SK-N-SH (cell line): ENCODE measurements at regions not wholly inside any gene's neighbourhood (a gene's known extent, or its start where the extent isn't known, plus 50 kb on each side); places are given as distances from the start of the nearest gene placed in this dataset.
"Not testable (repeated sequence)": the region's sequence is repeated elsewhere in the genome, so short reads cannot be mapped to it uniquely, and the experiment has no call there.

ENCODE experiments used
- CTCF ChIA-PET: fragments of 300-600, 350-600 bp; formaldehyde crosslinking; extraction: SDS; loops from one replicate; lab custom pipeline; 2021; lab: Yijun Ruan, JAX
- POLR2A ChIA-PET: fragments of 350-600 bp; sonication (Branson Sonifier 250); formaldehyde crosslinking; extraction: SDS; loops from one replicate; lab custom pipeline; 2020; ENCODE audit warnings: antibody characterized with exemption, inconsistent platforms; lab: Yijun Ruan, JAX
- DNase-seq: peaks from one replicate; pipeline ENCODE4 v3.0.0; 2012
- H2AFZ ChIP-seq: fragments of 200-600 bp; sonication (generic); 2 replicates; pipeline ENCODE4 v1.8.1; 2016; ENCODE audit warnings: antibody characterized with exemption, mild to moderate bottlenecking, low read depth
- H3F3A ChIP-seq: fragments of 200-600 bp; sonication (generic); replicated peaks from 2 replicates; pipeline ENCODE3; 2016; ENCODE audit warnings: antibody characterized with exemption, mild to moderate bottlenecking; ENCODE audit not compliant: insufficient read depth
- H3K27ac ChIP-seq, 2 experiments: fragments of 200-500 bp in 1 of 2; fragments of 200-600 bp in 1 of 2; sonication (Bioruptor generic) in 1 of 2; sonication (generic), shearing (Covaris generic) in 1 of 2; 2 replicates each; pipeline versions ENCODE4 v1.5.1 to v1.6.1; 2014 to 2016; ENCODE audit warnings: low read depth in 2 of 2, inconsistent platforms in 1 of 2, low read length in 1 of 2, mild to moderate bottlenecking in 1 of 2, mixed read lengths in 1 of 2
- H3K27me3 ChIP-seq: fragments of 200-600 bp; sonication (generic), shearing (Covaris generic); 2 replicates; pipeline ENCODE4 v1.6.1; 2016; ENCODE audit warnings: mixed run types; ENCODE audit not compliant: insufficient read depth
- H3K36me3 ChIP-seq, 2 experiments: fragments of 200-500 bp in 1 of 2; fragments of 200-600 bp in 1 of 2; sonication (Bioruptor generic) in 1 of 2; sonication (generic) in 1 of 2; replicated peaks in 1 of 2; 2 replicates each; pipeline versions ENCODE3 to v1.5.1; 2014 to 2016; ENCODE audit warnings: low read length in 1 of 2, mild to moderate bottlenecking in 1 of 2; ENCODE audit not compliant: insufficient read depth in 2 of 2, control insufficient read depth in 1 of 2
- H3K4me1 ChIP-seq, 2 experiments: fragments of 200-500 bp in 1 of 2; fragments of 200-600 bp in 1 of 2; sonication (Bioruptor generic) in 1 of 2; sonication (generic), shearing (Covaris generic) in 1 of 2; 2 replicates each; pipeline versions ENCODE4 v1.5.1 to v1.6.1; 2014 to 2016; ENCODE audit warnings: low read depth in 1 of 2, low read length in 1 of 2, mixed run types in 1 of 2; ENCODE audit not compliant: insufficient read depth in 2 of 2, control insufficient read depth in 1 of 2
- H3K4me2 ChIP-seq: fragments of 200-600 bp; sonication (generic), shearing (Covaris generic); 2 replicates; pipeline ENCODE4 v1.6.1; 2017; ENCODE audit warnings: mixed run types
- H3K4me3 ChIP-seq, 2 experiments: fragments of 200-500 bp in 1 of 2; fragments of 200-600 bp in 1 of 2; sonication (Bioruptor generic) in 1 of 2; sonication (generic), shearing (Covaris generic) in 1 of 2; 2 replicates each; pipeline versions ENCODE4 v1.5.1 to v1.8.1; 2014 to 2016; ENCODE audit warnings: low read depth in 2 of 2, inconsistent platforms in 1 of 2, low read length in 1 of 2, mild to moderate bottlenecking in 1 of 2, mixed read lengths in 1 of 2, moderate library complexity in 1 of 2
- H3K79me2 ChIP-seq: fragments of 200-600 bp; sonication (generic); 2 replicates; pipeline ENCODE4 v1.8.1; 2017; ENCODE audit warnings: mild to moderate bottlenecking; ENCODE audit not compliant: insufficient read depth
- H3K9ac ChIP-seq: fragments of 200-600 bp; sonication (generic); 2 replicates; pipeline ENCODE4 v1.6.1; 2017; ENCODE audit warnings: mixed run types
- H3K9me2 ChIP-seq: fragments of 200-600 bp; sonication (generic); 2 replicates; pipeline ENCODE4 v1.6.1; 2017; ENCODE audit warnings: mixed run types
- H3K9me3 ChIP-seq: fragments of 200-600 bp; sonication (generic); 2 replicates; pipeline ENCODE4 v1.6.1; 2017; ENCODE audit warnings: mixed run types, mild to moderate bottlenecking, moderate library complexity
- H4K20me1 ChIP-seq: fragments of 200-600 bp; sonication (generic); 2 replicates; pipeline ENCODE4 v1.6.1; 2017; ENCODE audit warnings: mild to moderate bottlenecking, mixed run types; ENCODE audit not compliant: insufficient read depth
- ELF1 ChIP-seq: IDR thresholded peaks from 2 replicates; pipeline ENCODE4 v1.4.0; 2012
- EP300 ChIP-seq, 2 experiments: IDR thresholded peaks; 2 replicates each; pipeline versions ENCODE4 v1.4.0 to v1.6.1; 2012; ENCODE audit warnings: borderline replicate concordance in 1 of 2, low read depth in 1 of 2, low read length in 1 of 2
- EZH2phosphoT487 ChIP-seq: fragments of 200-600 bp; sonication (generic); IDR thresholded peaks from 2 replicates; pipeline ENCODE4 v1.6.1; 2017; ENCODE audit warnings: low read depth, mixed run types, mild to moderate bottlenecking, antibody characterized with exemption, moderate library complexity, borderline replicate concordance
- FOSL2 ChIP-seq: IDR thresholded peaks from 2 replicates; pipeline ENCODE4 v1.4.0; 2012; ENCODE audit warnings: low read depth, mild to moderate bottlenecking, moderate library complexity, borderline replicate concordance
- FOXJ3 ChIP-seq: sonication (generic); formaldehyde crosslinking; IDR thresholded peaks from 2 replicates; pipeline ENCODE4 v1.5.1; 2020; ENCODE audit warnings: mild to moderate bottlenecking, missing genetic modification reagents
- FOXM1 ChIP-seq: IDR thresholded peaks from 2 replicates; pipeline ENCODE4 v1.4.0; 2012; ENCODE audit warnings: low read depth, mild to moderate bottlenecking
- MEF2A ChIP-seq: IDR thresholded peaks from 2 replicates; pipeline ENCODE4 v1.4.0; 2012; ENCODE audit warnings: low read depth, borderline replicate concordance
- MXI1 ChIP-seq: IDR thresholded peaks from 2 replicates; pipeline ENCODE4 v1.6.1; 2012; ENCODE audit warnings: mild to moderate bottlenecking, low read depth, low read length, improper control_type of control experiment
- NRF1 ChIP-seq: IDR thresholded peaks from 2 replicates; pipeline ENCODE4 v1.6.1; 2012; ENCODE audit warnings: low read depth, mild to moderate bottlenecking, low read length
- POLR2AphosphoS5 ChIP-seq: IDR thresholded peaks from 2 replicates; pipeline ENCODE4 v1.6.1; 2012; ENCODE audit warnings: low read depth, low read length
- RCOR1 ChIP-seq: fragments of 150-350 bp; IDR thresholded peaks from 2 replicates; pipeline ENCODE4 v1.6.1; 2017; ENCODE audit warnings: antibody characterized with exemption, low read length
- TAF1 ChIP-seq: IDR thresholded peaks from 2 replicates; pipeline ENCODE4 v1.6.1; 2012; ENCODE audit warnings: low read depth, mild to moderate bottlenecking, low read length, moderate library complexity, borderline replicate concordance
- TCF12 ChIP-seq: IDR thresholded peaks from 2 replicates; pipeline ENCODE4 v1.4.0; 2012
- YY1 ChIP-seq: IDR thresholded peaks from 2 replicates; pipeline ENCODE4 v1.4.0; 2012; ENCODE audit warnings: low read depth, mild to moderate bottlenecking
- WGBS: methylation state at CpG from one replicate; pipeline ENCODE4 v1.1.6; 2017; ENCODE audit warnings: low lambda C conversion rate; 5-methylcytosine and 5-hydroxymethylcytosine counted together
- TF ChIP-seq, protein P1 (sequence below): IDR thresholded peaks from 2 replicates; pipeline ENCODE4 v1.4.0; 2012; ENCODE audit warnings: low read depth, borderline replicate concordance
- TF ChIP-seq, protein P2 (sequence below): IDR thresholded peaks from 2 replicates; pipeline ENCODE4 v1.4.0; 2012; ENCODE audit warnings: low read depth
- TF ChIP-seq, protein P3 (sequence below): fragments of 150-350 bp; IDR thresholded peaks from 2 replicates; pipeline ENCODE4 v1.6.1; 2016; ENCODE audit warnings: mild to moderate bottlenecking, low read depth, low read length

DNA sequence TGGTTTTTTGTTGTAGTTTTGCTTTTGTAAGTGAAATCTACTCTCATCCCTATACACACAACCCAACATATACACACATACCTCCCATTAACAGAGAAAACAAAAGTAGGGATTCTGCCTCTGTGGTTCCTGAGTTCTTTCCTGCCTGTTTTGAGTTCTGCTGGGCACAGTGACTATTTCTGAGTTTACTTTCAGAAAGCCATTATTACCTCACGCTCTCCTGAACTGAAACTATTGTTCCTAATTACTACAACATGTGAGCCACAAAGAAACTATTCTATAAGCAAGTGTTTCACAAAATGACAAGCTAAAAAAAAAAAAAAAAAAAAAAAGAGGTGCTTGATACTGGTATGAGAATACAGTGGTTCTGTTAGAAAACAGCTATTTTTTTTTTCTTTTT is 110.9 kb downstream of the ALG10B start:
- no peak overlapping the region for H3K4me2 ChIP-seq
- no peaks in the 10 kb centered on the region for H3K9me2 ChIP-seq
- no peak overlapping the region for H3K27ac ChIP-seq
- H3K9ac ChIP-seq = no peak overlapping the region
- CTCF ChIA-PET = no interaction called here
- no peak overlapping the region for H2AFZ ChIP-seq
- no peaks in the 10 kb centered on the region for H3K9me3 ChIP-seq
- no peaks in the 10 kb centered on the region for H3K36me3 ChIP-seq
- no peaks in the 10 kb centered on the region for H3K27me3 ChIP-seq
- no peaks in the 10 kb centered on the region for H3K79me2 ChIP-seq
- H4K20me1 ChIP-seq = no peaks in the 10 kb centered on the region
- POLR2A ChIA-PET = no interaction called here
- H3K4me1 ChIP-seq = no peaks in the 10 kb centered on the region
- TF ChIP-seq TCF12 (no peak), YY1 (no peak), MEF2A (no peak), TAF1 (no peak), FOSL2 (no peak), POLR2AphosphoS5 (no peak), ELF1 (no peak), RCOR1 (no peak), FOXM1 (no peak), EP300 (IDR thresholded peaks at IDR 0.05; ENCODE audit: borderline replicate concordance in 1 of 2, low read depth in 1 of 2, low read length in 1 of 2) (no peak), NRF1 (no peak), FOXJ3 (no peak), MXI1 (no peak)
- TF ChIP-seq, protein P1, sequence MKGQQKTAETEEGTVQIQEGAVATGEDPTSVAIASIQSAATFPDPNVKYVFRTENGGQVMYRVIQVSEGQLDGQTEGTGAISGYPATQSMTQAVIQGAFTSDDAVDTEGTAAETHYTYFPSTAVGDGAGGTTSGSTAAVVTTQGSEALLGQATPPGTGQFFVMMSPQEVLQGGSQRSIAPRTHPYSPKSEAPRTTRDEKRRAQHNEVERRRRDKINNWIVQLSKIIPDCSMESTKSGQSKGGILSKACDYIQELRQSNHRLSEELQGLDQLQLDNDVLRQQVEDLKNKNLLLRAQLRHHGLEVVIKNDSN = no peak
- TF ChIP-seq, protein P2, sequence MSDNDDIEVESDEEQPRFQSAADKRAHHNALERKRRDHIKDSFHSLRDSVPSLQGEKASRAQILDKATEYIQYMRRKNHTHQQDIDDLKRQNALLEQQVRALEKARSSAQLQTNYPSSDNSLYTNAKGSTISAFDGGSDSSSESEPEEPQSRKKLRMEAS = no peak
- TF ChIP-seq, protein P3, sequence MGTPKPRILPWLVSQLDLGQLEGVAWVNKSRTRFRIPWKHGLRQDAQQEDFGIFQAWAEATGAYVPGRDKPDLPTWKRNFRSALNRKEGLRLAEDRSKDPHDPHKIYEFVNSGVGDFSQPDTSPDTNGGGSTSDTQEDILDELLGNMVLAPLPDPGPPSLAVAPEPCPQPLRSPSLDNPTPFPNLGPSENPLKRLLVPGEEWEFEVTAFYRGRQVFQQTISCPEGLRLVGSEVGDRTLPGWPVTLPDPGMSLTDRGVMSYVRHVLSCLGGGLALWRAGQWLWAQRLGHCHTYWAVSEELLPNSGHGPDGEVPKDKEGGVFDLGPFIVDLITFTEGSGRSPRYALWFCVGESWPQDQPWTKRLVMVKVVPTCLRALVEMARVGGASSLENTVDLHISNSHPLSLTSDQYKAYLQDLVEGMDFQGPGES = no peak
- no peaks in the 10 kb centered on the region for H3F3A ChIP-seq
- H3K4me3 ChIP-seq = no peak overlapping the region
- 0% methylated on average over 1 of the region's 1 CpG for WGBS
- no peak for DNase-seq

DNA sequence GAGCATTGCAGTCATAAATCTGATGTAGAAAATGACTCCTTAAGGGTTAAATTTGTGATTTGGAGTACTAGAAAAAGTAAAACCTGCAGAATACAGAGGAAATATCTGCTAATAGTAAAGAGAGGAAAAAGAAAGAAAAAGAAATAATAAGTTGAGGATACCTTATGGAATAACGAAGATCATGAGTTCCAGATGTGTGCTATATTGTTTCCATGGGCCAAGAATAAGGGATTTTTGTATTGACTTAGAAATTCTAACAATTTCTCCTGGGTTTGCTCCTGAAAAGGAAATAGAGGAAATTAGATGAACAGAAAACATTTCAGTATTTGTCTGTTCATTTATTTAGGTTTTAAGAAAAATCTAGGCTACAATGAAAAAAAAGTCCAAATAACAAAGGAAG is 115.3 kb downstream of the ALG10B start:
- ChIA-PET POLR2A (no interaction called here), CTCF (no interaction called here)
- no peak overlapping the region for H2AFZ ChIP-seq
- TF ChIP-seq EZH2phosphoT487 = no peak
- TF ChIP-seq, protein P3 = no peak
- 0% methylated on average over 1 of the region's 1 CpG for WGBS
- H4K20me1 ChIP-seq = no peaks in the 10 kb centered on the region
- H3K4me3 ChIP-seq = no peak overlapping the region
- no peaks in the 10 kb centered on the region for H3K9me2 ChIP-seq
- H3K4me1 ChIP-seq = no peaks in the 10 kb centered on the region
- H3K9ac ChIP-seq = no peak overlapping the region
- no peak overlapping the region for H3K27ac ChIP-seq
- DNase-seq = no peak
- no peaks in the 10 kb centered on the region for H3K27me3 ChIP-seq
- H3F3A ChIP-seq = no peaks in the 10 kb centered on the region
- no peaks in the 10 kb centered on the region for H3K79me2 ChIP-seq
- H3K36me3 ChIP-seq = no peaks in the 10 kb centered on the region
- H3K9me3 ChIP-seq = no peaks in the 10 kb centered on the region
- no peak overlapping the region for H3K4me2 ChIP-seq

DNA sequence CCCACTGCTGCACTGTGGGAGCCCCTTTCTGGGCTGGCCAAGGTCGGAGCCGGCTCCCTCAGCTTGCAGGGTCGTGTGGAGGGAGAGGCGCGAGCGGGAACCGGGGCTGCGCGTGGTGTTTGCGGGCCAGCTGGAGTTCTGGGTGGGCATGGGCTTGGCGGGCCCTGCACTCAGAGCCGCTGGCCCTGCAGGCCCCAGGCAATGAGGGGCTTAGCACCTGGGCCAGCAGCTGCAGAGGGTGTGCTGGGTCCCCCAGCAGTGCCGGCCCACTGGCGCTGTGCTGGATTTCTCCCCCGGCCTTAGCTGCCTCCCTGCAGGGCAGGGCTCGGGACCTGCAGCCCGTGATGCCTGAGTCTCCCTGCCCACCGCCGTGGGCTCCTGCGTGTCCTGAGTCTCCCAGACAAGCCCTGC is 125.3 kb downstream of the ALG10B start:
- H3K4me2 ChIP-seq, H3K9me2 ChIP-seq, H2AFZ ChIP-seq, H4K20me1 ChIP-seq, H3K4me1 ChIP-seq, H3F3A ChIP-seq, H3K9me3 ChIP-seq, CTCF ChIA-PET, H3K9ac ChIP-seq, H3K27me3 ChIP-seq, H3K36me3 ChIP-seq, POLR2A ChIA-PET, DNase-seq, H3K4me3 ChIP-seq, H3K27ac ChIP-seq, H3K79me2 ChIP-seq: not testable (repeated sequence)
- WGBS = 50% methylated on average over 2 of the region's 20 CpGs
